GM12878 (cell line): ENCODE measurements at regions not wholly inside any gene's neighbourhood (a gene's known extent, or its start where the extent isn't known, plus 50 kb on each side); places are given as distances from the start of the nearest gene placed in this dataset.

ENCODE experiments used
- ATAC-seq: fragments of 200-7000 bp; cut with Tn5 transposase; 3 replicates; pipeline ENCODE4 v1.9.1; 2020; ENCODE audit warnings: mild to moderate bottlenecking, moderate library complexity
- BruUV-seq: library from RNA; stranded (reverse); fragments of 400-500 nt; replicated peaks from 2 replicates; lab custom pipeline; 2021; lab: Mats Ljungman, UMichigan
- CTCF ChIA-PET: fragments of 300-600 bp; sonication (Branson Sonifier 250); formaldehyde crosslinking; extraction: SDS; loops from one replicate; lab custom pipeline; 2021; ENCODE audit warnings: inconsistent platforms; lab: Yijun Ruan, JAX
- POLR2A ChIA-PET: fragments of 350-600 bp; formaldehyde crosslinking; extraction: SDS; loops from one replicate; lab custom pipeline; 2021; ENCODE audit warnings: inconsistent platforms; lab: Charles Lee
- RAD21 ChIA-PET: fragments of 300-600 bp; sonication (Branson Sonifier 250); formaldehyde crosslinking; loops from one replicate; lab custom pipeline; 2023; ENCODE audit warnings: antibody characterized with exemption; ENCODE audit not compliant: unreplicated experiment; lab: Charles Lee
- SMC1A ChIA-PET: fragments of 300-600 bp; sonication (Branson Sonifier 250); formaldehyde crosslinking; loops from one replicate; lab custom pipeline; 2023; ENCODE audit not compliant: unreplicated experiment, uncharacterized antibody; lab: Charles Lee
- DNase-seq: peaks from one replicate; pipeline ENCODE4 v3.0.0-alpha.2; 2011; ENCODE audit warnings: low read depth, low spot score
- FAIRE-seq: peaks from 3 replicates; lab custom pipeline; 2011; peaks lifted over from hg19 to GRCh38; lab: Jason Lieb, UNC
- H2AFZ ChIP-seq: 2 replicates; pipeline ENCODE4 v1.6.0; 2011; ENCODE audit warnings: low read depth, low read length, control low read depth; ENCODE audit not compliant: control insufficient read depth
- H3K27ac ChIP-seq: 2 replicates; pipeline ENCODE4 v1.5.1; 2011; ENCODE audit warnings: control low read depth; ENCODE audit not compliant: control insufficient read depth, insufficient read depth
- H3K27me3 ChIP-seq, 2 experiments: replicated peaks in 1 of 2; 2 replicates each; pipeline versions ENCODE4 v1.6.0 to v1.6.1; 2011; ENCODE audit warnings: low read length in 1 of 2; ENCODE audit not compliant: control insufficient read depth in 2 of 2, insufficient read depth in 2 of 2
- H3K36me3 ChIP-seq, 2 experiments: 2 replicates each; pipeline ENCODE4 v1.5.1; 2011; ENCODE audit warnings: low read length in 1 of 2; ENCODE audit not compliant: control insufficient read depth in 2 of 2, insufficient read depth in 2 of 2
- H3K4me1 ChIP-seq: 2 replicates; pipeline ENCODE4 v1.6.1; 2011; ENCODE audit warnings: mild to moderate bottlenecking, low read length, moderate library complexity, mixed read lengths; ENCODE audit not compliant: control insufficient read depth, insufficient read depth
- H3K4me2 ChIP-seq: 2 replicates; pipeline ENCODE4 v1.6.0; 2011; ENCODE audit warnings: control low read depth; ENCODE audit not compliant: control insufficient read depth, insufficient read depth
- H3K4me3 ChIP-seq: fragments of 200-600 bp; sonication (generic); 2 replicates; pipeline ENCODE4 v1.5.1; 2016
- H3K79me2 ChIP-seq: 2 replicates; pipeline ENCODE4 v1.6.0; 2011; ENCODE audit warnings: low read length; ENCODE audit not compliant: control insufficient read depth, insufficient read depth
- H3K9ac ChIP-seq: 2 replicates; pipeline ENCODE4 v1.8.0; 2011; ENCODE audit warnings: low read length, control low read depth, mixed read lengths; ENCODE audit not compliant: control insufficient read depth, insufficient read depth
- H3K9me3 ChIP-seq: replicated peaks from 3 replicates; pipeline ENCODE4 v1.5.1; 2011; ENCODE audit warnings: mild to moderate bottlenecking, low read length; ENCODE audit not compliant: control insufficient read depth, insufficient read depth
- H4K20me1 ChIP-seq: 2 replicates; pipeline ENCODE4 v1.6.0; 2011; ENCODE audit not compliant: control insufficient read depth, insufficient read depth
- BHLHE40 ChIP-seq, 2 experiments: fragments of 450-650 bp in 1 of 2; IDR thresholded peaks; 2 replicates each; pipeline ENCODE4 v1.6.1; 2011 to 2017; ENCODE audit warnings: low read depth in 2 of 2, borderline replicate concordance in 1 of 2, improper control_type of control experiment in 1 of 2, low read length in 1 of 2, mild to moderate bottlenecking in 1 of 2
- CTCF ChIP-seq, 3 experiments: IDR thresholded peaks in 2 of 3; conservative IDR thresholded peaks in 1 of 3; 2 replicates each; pipeline ENCODE4 v1.5.1; 2011; ENCODE audit warnings: low read depth in 3 of 3, low read length in 3 of 3, mild to moderate bottlenecking in 3 of 3, control low read depth in 2 of 3, moderate library complexity in 2 of 3, inconsistent platforms in 1 of 3, mixed read lengths in 1 of 3; ENCODE audit not compliant: control insufficient read depth in 2 of 3, insufficient read depth in 1 of 3; ENCODE audit errors: extremely low read depth in 1 of 3
- ETV6 ChIP-seq, 2 experiments: fragments of 450-650 bp in 1 of 2; IDR thresholded peaks in 1 of 2; conservative IDR thresholded peaks in 1 of 2; 2 replicates each; pipeline ENCODE4 v1.6.1; 2014; ENCODE audit warnings: antibody characterized with exemption in 1 of 2, borderline replicate concordance in 1 of 2, low read depth in 1 of 2, mild to moderate bottlenecking in 1 of 2, moderate library complexity in 1 of 2
- FOS ChIP-seq: IDR thresholded peaks from 3 replicates; pipeline ENCODE4 v1.6.1; 2011; ENCODE audit warnings: borderline replicate concordance; ENCODE audit not compliant: insufficient read length; ENCODE audit errors: extremely low read depth
- PML ChIP-seq: IDR thresholded peaks from 2 replicates; pipeline ENCODE4 v1.6.1; 2012; ENCODE audit warnings: low read length, inconsistent platforms
- POU2F2 ChIP-seq: IDR thresholded peaks from 3 replicates; pipeline ENCODE4 v1.6.1; 2011; ENCODE audit warnings: low read depth, mild to moderate bottlenecking, low read length, borderline replicate concordance
- RAD51 ChIP-seq: fragments of 450-650 bp; IDR thresholded peaks from 2 replicates; pipeline ENCODE4 v1.6.1; 2016; ENCODE audit warnings: moderate library complexity, mild to moderate bottlenecking, inconsistent platforms
- RCOR1 ChIP-seq: conservative IDR thresholded peaks from 2 replicates; pipeline ENCODE4 v1.6.1; 2012; ENCODE audit warnings: low read depth, low read length, improper control_type of control experiment
- RUNX3 ChIP-seq: IDR thresholded peaks from 2 replicates; pipeline ENCODE4 v1.6.1; 2012; ENCODE audit warnings: low read length, inconsistent platforms
- SREBF2 ChIP-seq: IDR thresholded peaks from 2 replicates; pipeline ENCODE4 v1.6.1; 2012; ENCODE audit warnings: mild to moderate bottlenecking, low read length
- SRF ChIP-seq, 2 experiments: IDR thresholded peaks; 2 replicates each; pipeline ENCODE4 v1.6.1; 2011; ENCODE audit warnings: low read depth in 2 of 2, low read length in 2 of 2, mild to moderate bottlenecking in 1 of 2, moderate library complexity in 1 of 2
- WGBS: methylation state at CpG from one replicate; pipeline ENCODE4 v1.1.6; 2016; ENCODE audit warnings: low lambda C conversion rate; ENCODE audit not compliant: insufficient replicate concordance, insufficient coverage; ENCODE audit errors: missing lambda C conversion rate; 5-methylcytosine and 5-hydroxymethylcytosine counted together
- in situ Hi-C: fragments of 300-500 bp; cut with MboI; formaldehyde crosslinking; loops from 9 replicates; pipeline ENCODE4 v1.14.3; 2018; ENCODE audit warnings: mixed read lengths
- intact Hi-C: fragments of 100-400 bp; cut with micrococcal nuclease; formaldehyde crosslinking; loops from one replicate; pipeline ENCODE4 v1.14.2; 2022; ENCODE audit not compliant: unreplicated experiment

- POLR2A ChIA-PET: no interaction called here
- BruUV-seq: no TSS peak
- no peak overlapping the region for H3K4me3 ChIP-seq
These were observed 1519.8 kb upstream of the CDH9 start for GRCh38 chr5:28558196-28558595.

More at GRCh38 chr5:28558196-28558595, 1519.8 kb upstream of the CDH9 start:
- Histone ChIP-seq H3K9me3 (no peaks in the 10 kb centered on the region), H3K9ac (no peak overlapping the region), H3K4me2 (no peak overlapping the region), H3K79me2 (no peaks in the 10 kb centered on the region), H2AFZ (no peak overlapping the region), H3K27me3 (no peaks in the 10 kb centered on the region), H3K36me3 (no peaks in the 10 kb centered on the region), H4K20me1 (no peaks in the 10 kb centered on the region), H3K4me1 (no peaks in the 10 kb centered on the region), H3K27ac (no peak overlapping the region)
- 7% methylated on average over 1 of the region's 1 CpG for WGBS
- FAIRE-seq: no peak
- SMC1A ChIA-PET: interaction anchor here (0.6 to 1.2 kb wide), 2 partner anchors 12 to 103 kb away, joined by 3 to 6 read pairs; no protein-coding TSS in a partner anchor
- CTCF ChIA-PET: interaction anchor here (1.3 kb wide), 1 partner anchor 84 kb away, joined by 3 read pairs; no protein-coding TSS in a partner anchor
- RAD21 ChIA-PET: interaction anchor here (1.2 kb wide), 1 partner anchor 85 kb away, joined by 4 read pairs; no protein-coding TSS in a partner anchor
- TF ChIP-seq RAD51 (no peak), CTCF (IDR thresholded peaks at IDR 0.05 in 2 of 3, conservative IDR thresholded peaks at IDR 0.05 in 1 of 3; ENCODE audit: control insufficient read depth in 2 of 3, extremely low read depth in 1 of 3, insufficient read depth in 1 of 3, low read depth in 3 of 3, low read length in 3 of 3) (no peak), SRF (IDR thresholded peaks at IDR 0.05; ENCODE audit: low read depth in 2 of 2, low read length in 2 of 2) (no peak), FOS (no peak), RUNX3 (no peak), PML (no peak), POU2F2 (no peak), RCOR1 (no peak), BHLHE40 (IDR thresholded peaks at IDR 0.05; ENCODE audit: borderline replicate concordance in 1 of 2, low read depth in 2 of 2, low read length in 1 of 2) (no peak), ETV6 (conservative IDR thresholded peaks at IDR 0.05 in 1 of 2, IDR thresholded peaks at IDR 0.05 in 1 of 2; ENCODE audit: borderline replicate concordance in 1 of 2, low read depth in 1 of 2) (no peak), SREBF2 (no peak)
- in situ Hi-C loops: no loop called here
- no peak for ATAC-seq
- no peak for DNase-seq
- intact Hi-C loops: no loop called here
